HepG2 (cell line): ENCODE measurements at regions not wholly inside any gene's neighbourhood (a gene's known extent, or its start where the extent isn't known, plus 50 kb on each side); places are given as distances from the start of the nearest gene placed in this dataset.

Experiments
- ATAC-seq: fragments of 200-7000 bp; cut with Tn5 transposase; 3 replicates; pipeline ENCODE4 v1.9.1; 2020; ENCODE audit warnings: mild to moderate bottlenecking, moderate library complexity
- BruUV-seq: library from RNA; stranded (reverse); fragments of 400-500 nt; replicated peaks from 2 replicates; lab custom pipeline; 2021; lab: Mats Ljungman, UMichigan
- CTCF ChIA-PET: fragments of 300-600 bp; formaldehyde crosslinking; extraction: SDS; loops from one replicate; lab custom pipeline; 2021; ENCODE audit warnings: low total read pairs, inconsistent platforms, low intra/inter-chr PET ratio; lab: Yijun Ruan, JAX
- POLR2A ChIA-PET: fragments of 350-600 bp; sonication (Branson Sonifier 250); formaldehyde crosslinking; loops from one replicate; lab custom pipeline; 2020; ENCODE audit warnings: antibody characterized with exemption, inconsistent platforms; lab: Yijun Ruan, JAX
- DNase-seq: peaks from one replicate; pipeline ENCODE4 v3.0.0-alpha.2; 2015; ENCODE audit warnings: low spot score
- FAIRE-seq: peaks from 3 replicates; lab custom pipeline; 2011; peaks lifted over from hg19 to GRCh38; lab: Jason Lieb, UNC
- H2AFZ ChIP-seq: one replicate; pipeline ENCODE4 v1.6.1; 2011; ENCODE audit warnings: low read length, inconsistent platforms
- H3K27ac ChIP-seq: fragments of 300-600 bp; 3 replicates; pipeline ENCODE4 v1.8.0; 2011; ENCODE audit warnings: mixed run types, mild to moderate bottlenecking, mixed read lengths, low read length, inconsistent platforms; ENCODE audit not compliant: insufficient read depth; ENCODE audit errors: extremely low read length
- H3K27me3 ChIP-seq, 2 experiments: fragments of 200-600 bp in 1 of 2; 2 replicates in 1 of 2; 3 replicates in 1 of 2; pipeline versions ENCODE4 v1.6.0 to v1.8.0; 2011; ENCODE audit warnings: low read length in 2 of 2, mild to moderate bottlenecking in 2 of 2, moderate library complexity in 2 of 2, inconsistent platforms in 1 of 2; ENCODE audit not compliant: insufficient read depth in 2 of 2, control insufficient read depth in 1 of 2
- H3K36me3 ChIP-seq, 2 experiments: fragments of 200-600 bp in 1 of 2; replicated peaks in 1 of 2; 2 replicates in 1 of 2; 3 replicates in 1 of 2; pipeline versions ENCODE4 v1.5.1 to v1.8.0; 2011; ENCODE audit warnings: low read length in 2 of 2, inconsistent platforms in 1 of 2; ENCODE audit not compliant: insufficient read depth in 2 of 2, control insufficient read depth in 1 of 2
- H3K4me1 ChIP-seq: 2 replicates; pipeline ENCODE4 v1.5.1; 2012; ENCODE audit warnings: low read length, inconsistent platforms; ENCODE audit not compliant: insufficient read depth
- H3K4me2 ChIP-seq: 2 replicates; pipeline ENCODE4 v1.6.0; 2011; ENCODE audit warnings: low read depth, low read length, inconsistent platforms
- H3K4me3 ChIP-seq, 3 experiments: fragments of 200-600 bp in 1 of 3; sonication (generic), shearing (Covaris generic) in 1 of 3; replicated peaks in 1 of 3; 2 replicates each; pipeline ENCODE4 v1.5.1; 2011 to 2016; ENCODE audit warnings: low read length in 3 of 3, inconsistent platforms in 2 of 3, low read depth in 2 of 3, mild to moderate bottlenecking in 2 of 3, control low read depth in 1 of 3, mixed read lengths in 1 of 3; ENCODE audit not compliant: insufficient read depth in 1 of 3
- H3K79me2 ChIP-seq: one replicate; pipeline ENCODE4 v1.6.1; 2011; ENCODE audit warnings: low read length, inconsistent platforms; ENCODE audit not compliant: insufficient read depth
- H3K9ac ChIP-seq: 2 replicates; pipeline ENCODE4 v1.6.0; 2011; ENCODE audit warnings: mild to moderate bottlenecking, low read depth, low read length, inconsistent platforms; ENCODE audit not compliant: insufficient read depth
- H3K9me3 ChIP-seq: 2 replicates; pipeline ENCODE4 v1.5.1; 2012; ENCODE audit warnings: mild to moderate bottlenecking, low read length
- H4K20me1 ChIP-seq: 2 replicates; pipeline ENCODE4 v1.6.0; 2011; ENCODE audit warnings: inconsistent platforms, mild to moderate bottlenecking, low read length, moderate library complexity; ENCODE audit not compliant: insufficient read depth
- GTF2F1 ChIP-seq: fragments of 150-350 bp; IDR thresholded peaks from 2 replicates; pipeline ENCODE4 v1.6.1; 2014; ENCODE audit warnings: low read length
- HNRNPUL1 ChIP-seq: fragments of 200-400 bp; formaldehyde crosslinking; IDR thresholded peaks from 2 replicates; pipeline ENCODE4 v1.6.1; 2017; ENCODE audit warnings: low read depth, mild to moderate bottlenecking, low read length, moderate library complexity
- KAT8 ChIP-seq: IDR thresholded peaks from 2 replicates; pipeline ENCODE4 v1.6.1; 2016; ENCODE audit warnings: missing genetic modification reagents, missing compliant biosample characterization
- NFE2 ChIP-seq: sonication (generic); formaldehyde crosslinking; IDR thresholded peaks from 2 replicates; pipeline ENCODE4 v1.4.0; 2020; ENCODE audit warnings: missing genetic modification reagents
- NR1H2 ChIP-seq: sonication (generic); formaldehyde crosslinking; IDR thresholded peaks from 2 replicates; pipeline ENCODE4 v1.8.1; 2022; ENCODE audit warnings: low read depth, missing genetic modification reagents, borderline replicate concordance
- ONECUT2 ChIP-seq: sonication (generic); formaldehyde crosslinking; IDR thresholded peaks from 2 replicates; pipeline ENCODE4 v1.4.0; 2020; ENCODE audit warnings: missing genetic modification reagents
- PAWR ChIP-seq: sonication (generic); formaldehyde crosslinking; IDR thresholded peaks from 2 replicates; pipeline ENCODE4 v1.4.0; 2020; ENCODE audit warnings: missing genetic modification reagents, mild to moderate bottlenecking, borderline replicate concordance
- PHF8 ChIP-seq: sonication (generic); formaldehyde crosslinking; IDR thresholded peaks from 2 replicates; pipeline ENCODE4 v1.5.0; 2020; ENCODE audit warnings: missing genetic modification reagents
- RFXANK ChIP-seq: IDR thresholded peaks from 2 replicates; pipeline ENCODE4 v1.6.1; 2016
- RXRA ChIP-seq: sonication (generic); formaldehyde crosslinking; IDR thresholded peaks from 2 replicates; pipeline ENCODE4 v1.5.1; 2020; ENCODE audit warnings: missing genetic modification reagents
- SPEN ChIP-seq: sonication (generic); formaldehyde crosslinking; IDR thresholded peaks from 2 replicates; pipeline ENCODE4 v1.5.1; 2020; ENCODE audit warnings: low read depth, mild to moderate bottlenecking, missing genetic modification reagents
- ZFP82 ChIP-seq: sonication (generic); formaldehyde crosslinking; IDR thresholded peaks from 2 replicates; pipeline ENCODE4 v1.5.1; 2020; ENCODE audit warnings: mild to moderate bottlenecking, missing genetic modification reagents, borderline replicate concordance
- ZNF136 ChIP-seq: sonication (generic); formaldehyde crosslinking; IDR thresholded peaks from 2 replicates; pipeline ENCODE4 v1.8.1; 2022; ENCODE audit warnings: low read depth, mild to moderate bottlenecking, moderate library complexity, missing genetic modification reagents
- ZNF614 ChIP-seq: IDR thresholded peaks from 2 replicates; pipeline ENCODE4 v1.6.1; 2018; ENCODE audit warnings: missing biosample characterization, missing genetic modification reagents, inconsistent platforms, borderline replicate concordance
- WGBS: methylation state at CpG from one replicate; pipeline ENCODE4 v1.1.6; 2017; ENCODE audit warnings: low lambda C conversion rate; 5-methylcytosine and 5-hydroxymethylcytosine counted together
- in situ Hi-C: cut with HindIII; loops from 2 replicates; pipeline ENCODE4 v1.10.0; 2017; ENCODE audit warnings: low pct_unique_long_range_greater_than_20kb; ENCODE audit not compliant: extremely low pct_ligation_motif_present
- intact Hi-C: fragments of 100-400 bp; cut with micrococcal nuclease; formaldehyde crosslinking; loops from one replicate; pipeline ENCODE4 v1.10.0; 2022; ENCODE audit not compliant: unreplicated experiment

- no peaks in the 10 kb centered on the region for H3K79me2 ChIP-seq
- H3K27ac ChIP-seq, result no peak overlapping the region
- no peak for TF ChIP-seq ZNF614 (CRISPR knock-in tag)
- TF ChIP-seq ONECUT2 (CRISPR knock-in tag), result no peak
- TF ChIP-seq PHF8 (CRISPR knock-in tag), result no peak
- no peak for TF ChIP-seq KAT8 (CRISPR knock-in tag)
- no peak for TF ChIP-seq GTF2F1
- TF ChIP-seq ZNF136 (CRISPR knock-in tag), result no peak
- TF ChIP-seq NR1H2, result no peak
- no peak for TF ChIP-seq NFE2
- no peak for TF ChIP-seq RFXANK (CRISPR knock-in tag)
- no peak for TF ChIP-seq PAWR (CRISPR knock-in tag)
- TF ChIP-seq HNRNPUL1, result no peak
- no peak for TF ChIP-seq ZFP82
- no peak for TF ChIP-seq SPEN (CRISPR knock-in tag)
- TF ChIP-seq RXRA (CRISPR knock-in tag), result no peak
- TF ChIP-seq, all 625 proteins: peak for 0
- intact Hi-C loops, result no loop called here
- BruUV-seq, result no TSS peak
- Histone ChIP-seq H3K4me1 (no peaks in the 10 kb centered on the region), H3K36me3 (no peaks in the 10 kb centered on the region), H4K20me1 (no peaks in the 10 kb centered on the region), H3K9ac (no peak overlapping the region), H3K9me3 (no peaks in the 10 kb centered on the region), H3K4me3 (no peak overlapping the region), H2AFZ (no peak overlapping the region), H3K4me2 (no peak overlapping the region), H3K27me3 (no peaks in the 10 kb centered on the region)
- ChIA-PET CTCF (no interaction called here), POLR2A (no interaction called here)
- DNase-seq (no peak), FAIRE-seq (no peak), ATAC-seq (no peak)
- in situ Hi-C loops, result no loop called here
- WGBS, result 5% methylated on average over 4 of the region's 6 CpGs
Observed at GRCh38 chr3:34377961-34378360, 579.5 kb downstream of the PDCD6IP start.
